ENCODE measurements at regions not wholly inside any gene's neighbourhood (a gene's known extent, or its start where the extent isn't known, plus 50 kb on each side); places are given as distances from the start of the nearest gene placed in this dataset. TPM values are rescaled to one million over a fixed set of nuclear protein-coding genes. Genes with fewer than 3 reads are reported as not detected.

DNA sequence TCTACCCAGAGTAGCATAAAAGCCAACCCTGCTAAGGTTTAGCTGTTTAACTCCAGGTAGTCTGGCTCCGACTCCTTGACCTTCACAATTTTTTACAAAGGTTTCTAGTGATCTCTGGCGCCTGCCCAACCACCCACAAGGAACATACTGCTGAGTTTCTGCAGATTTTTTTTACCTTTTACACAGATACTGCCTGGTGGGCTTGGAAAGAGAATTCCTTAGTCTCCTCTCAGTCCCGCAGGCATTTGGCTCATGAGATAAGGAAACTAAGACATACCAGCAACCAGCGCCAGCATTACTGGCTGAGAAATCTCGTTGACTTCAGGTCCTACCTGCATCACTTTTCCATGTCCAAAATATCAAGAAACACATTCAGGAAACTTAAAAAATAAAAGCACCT lies 51.1 kb upstream of the LYZL1 start:
- Mint-ChIP-seq H3K27ac (peak overlapping the region; percentile 76), H3K27me3 (ENCODE audit: insufficient read depth, low read depth) (peaks cover 3% of the 10 kb centered on the region), H3K4me1 (peaks cover 31% of the 10 kb centered on the region), H3K9me3 (peaks cover 11% of the 10 kb centered on the region), H3K4me3 (no peak overlapping the region), H3K36me3 (no peaks in the 10 kb centered on the region)
- Histone ChIP-seq H3K4me2 (no peak overlapping the region), H3K27ac (no peak overlapping the region), H3K4me3 (no peak overlapping the region), H4K20me1 (ENCODE audit: low read depth) (no peaks in the 10 kb centered on the region), H3K4me1 (no peaks in the 10 kb centered on the region), H3K27me3 (no peaks in the 10 kb centered on the region), H3K9me3 (ENCODE audit: low read depth) (no peaks in the 10 kb centered on the region), H3K9ac (no peak overlapping the region), H3K79me2 (ENCODE audit: low read depth) (no peaks in the 10 kb centered on the region), H3K36me3 (no peaks in the 10 kb centered on the region), H3F3A (ENCODE audit: low read depth) (no peaks in the 10 kb centered on the region), H2AFZ (replicated peaks) (no peak overlapping the region)
- TF ChIP-seq, protein P1, sequence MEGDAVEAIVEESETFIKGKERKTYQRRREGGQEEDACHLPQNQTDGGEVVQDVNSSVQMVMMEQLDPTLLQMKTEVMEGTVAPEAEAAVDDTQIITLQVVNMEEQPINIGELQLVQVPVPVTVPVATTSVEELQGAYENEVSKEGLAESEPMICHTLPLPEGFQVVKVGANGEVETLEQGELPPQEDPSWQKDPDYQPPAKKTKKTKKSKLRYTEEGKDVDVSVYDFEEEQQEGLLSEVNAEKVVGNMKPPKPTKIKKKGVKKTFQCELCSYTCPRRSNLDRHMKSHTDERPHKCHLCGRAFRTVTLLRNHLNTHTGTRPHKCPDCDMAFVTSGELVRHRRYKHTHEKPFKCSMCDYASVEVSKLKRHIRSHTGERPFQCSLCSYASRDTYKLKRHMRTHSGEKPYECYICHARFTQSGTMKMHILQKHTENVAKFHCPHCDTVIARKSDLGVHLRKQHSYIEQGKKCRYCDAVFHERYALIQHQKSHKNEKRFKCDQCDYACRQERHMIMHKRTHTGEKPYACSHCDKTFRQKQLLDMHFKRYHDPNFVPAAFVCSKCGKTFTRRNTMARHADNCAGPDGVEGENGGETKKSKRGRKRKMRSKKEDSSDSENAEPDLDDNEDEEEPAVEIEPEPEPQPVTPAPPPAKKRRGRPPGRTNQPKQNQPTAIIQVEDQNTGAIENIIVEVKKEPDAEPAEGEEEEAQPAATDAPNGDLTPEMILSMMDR (IDR thresholded peaks at IDR 0.05), result no peak
- no peak for TF ChIP-seq EZH2 (IDR thresholded peaks at IDR 0.05)
- no peak for TF ChIP-seq EZH2phosphoT487 (IDR thresholded peaks at IDR 0.05)
- no peak for DNase-seq (ENCODE audit: low spot score)

DNA sequence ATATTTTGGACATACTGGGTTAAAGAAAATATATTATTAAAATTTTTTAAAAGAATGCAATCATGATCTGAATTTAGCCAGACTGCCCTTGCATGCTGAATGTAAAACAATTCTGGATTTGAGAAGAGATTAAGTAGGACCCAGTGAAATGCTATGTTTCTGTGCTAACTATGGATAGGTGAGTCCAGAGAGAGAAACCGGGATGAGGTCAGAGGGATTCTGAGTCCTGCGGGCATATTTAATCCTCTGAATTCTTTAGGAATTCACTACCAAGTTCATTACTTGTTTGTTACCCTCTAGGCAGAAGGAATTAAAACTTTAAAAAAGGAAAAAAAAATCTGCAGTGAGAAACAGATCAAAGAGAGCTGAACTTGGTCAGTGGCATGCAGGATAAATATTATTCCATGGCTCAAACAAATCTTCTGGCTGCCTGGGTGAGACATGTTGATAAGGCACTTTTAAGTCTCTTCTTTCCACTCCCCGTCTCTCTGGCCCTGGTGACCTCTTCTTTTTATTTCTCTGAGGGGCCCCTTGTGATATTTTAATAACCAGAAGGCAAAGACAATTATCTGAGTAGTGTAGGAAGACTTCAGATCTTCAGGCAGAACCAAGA lies 50.2 kb upstream of the LYZL1 start:
- peak overlapping the region; percentile 75 for H3K27ac Mint-ChIP-seq

More for the DNA sequence above, 50.2 kb upstream of the LYZL1 start:
- H3K36me3 Mint-ChIP-seq, result no peaks in the 10 kb centered on the region
- H3K27ac ChIP-seq, result no peak overlapping the region
- no peaks in the 10 kb centered on the region for H3K36me3 ChIP-seq
- no peak overlapping the region for H3K4me2 ChIP-seq
- peaks cover 31% of the 10 kb centered on the region for H3K4me1 Mint-ChIP-seq
- TF ChIP-seq, protein P1 (IDR thresholded peaks at IDR 0.05), result no peak
- TF ChIP-seq EZH2phosphoT487 (IDR thresholded peaks at IDR 0.05), result no peak
- no peak for TF ChIP-seq EZH2 (IDR thresholded peaks at IDR 0.05)
- no peak overlapping the region for H2AFZ ChIP-seq (replicated peaks)
- no peaks in the 10 kb centered on the region for H3K79me2 ChIP-seq (ENCODE audit: low read depth)
- H3K4me3 ChIP-seq, result no peak overlapping the region
- H3K9me3 ChIP-seq (ENCODE audit: low read depth), result no peaks in the 10 kb centered on the region
- DNase-seq (ENCODE audit: low spot score), result no peak
- no peak overlapping the region for H3K9ac ChIP-seq
- no peaks in the 10 kb centered on the region for H4K20me1 ChIP-seq (ENCODE audit: low read depth)
- peaks cover 3% of the 10 kb centered on the region for H3K27me3 Mint-ChIP-seq (ENCODE audit: insufficient read depth, low read depth)
- no peaks in the 10 kb centered on the region for H3K4me1 ChIP-seq
- H3K4me3 Mint-ChIP-seq, result peak overlapping the region; percentile 12
- no peaks in the 10 kb centered on the region for H3F3A ChIP-seq (ENCODE audit: low read depth)
- no peaks in the 10 kb centered on the region for H3K27me3 ChIP-seq
- H3K9me3 Mint-ChIP-seq, result peaks cover 11% of the 10 kb centered on the region

Small RNAs in the stretch of these regions (small RNA-seq; reads per million reads assigned to genes)
- gene AL355376.1 (not detected), gene AL355376.2 (not detected), gene RNA5SP308 (not detected), gene RNU6-270P (not detected)

Measured in neural progenitor cell (in vitro differentiated cells).